ENCODE measurements at regions not wholly inside any gene's neighbourhood (a gene's known extent, or its start where the extent isn't known, plus 50 kb on each side); places are given as distances from the start of the nearest gene placed in this dataset.
"Not testable (repeated sequence)": the region's sequence is repeated elsewhere in the genome, so short reads cannot be mapped to it uniquely, and the experiment has no call there.

DNA sequence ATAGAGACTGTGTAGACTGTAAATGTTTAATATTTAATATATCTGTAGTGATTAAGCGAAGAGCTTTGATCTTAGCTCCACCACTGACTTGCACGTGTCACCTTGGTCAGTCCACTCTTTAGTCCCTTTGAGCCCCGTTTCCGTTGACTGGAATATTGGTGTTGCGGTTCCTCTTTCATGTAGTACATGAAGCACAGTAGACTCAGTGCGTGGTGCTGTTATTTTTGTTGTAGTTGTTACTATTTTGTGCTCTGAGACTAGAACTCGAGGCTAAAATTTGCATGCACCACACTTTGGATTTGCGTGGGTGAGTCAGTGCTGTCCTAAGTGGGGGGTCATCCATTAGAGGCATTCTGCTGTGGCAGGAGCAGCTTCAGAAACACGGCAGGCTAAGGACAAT lies 291.4 kb downstream of the QKI start:
- H3K9me3 Mint-ChIP-seq = no peaks in the 10 kb centered on the region
- H3K27ac Mint-ChIP-seq = no peak overlapping the region
- H3K36me3 Mint-ChIP-seq (ENCODE audit: low read depth) = no peaks in the 10 kb centered on the region
- no peak overlapping the region for H3K4me3 Mint-ChIP-seq
- no peak for DNase-seq
- no peaks in the 10 kb centered on the region for H3K4me1 Mint-ChIP-seq
- POLR2A ChIA-PET = no interaction called here
- CTCF ChIA-PET = no interaction called here
- H3K27me3 Mint-ChIP-seq = peaks cover 5% of the 10 kb centered on the region

DNA sequence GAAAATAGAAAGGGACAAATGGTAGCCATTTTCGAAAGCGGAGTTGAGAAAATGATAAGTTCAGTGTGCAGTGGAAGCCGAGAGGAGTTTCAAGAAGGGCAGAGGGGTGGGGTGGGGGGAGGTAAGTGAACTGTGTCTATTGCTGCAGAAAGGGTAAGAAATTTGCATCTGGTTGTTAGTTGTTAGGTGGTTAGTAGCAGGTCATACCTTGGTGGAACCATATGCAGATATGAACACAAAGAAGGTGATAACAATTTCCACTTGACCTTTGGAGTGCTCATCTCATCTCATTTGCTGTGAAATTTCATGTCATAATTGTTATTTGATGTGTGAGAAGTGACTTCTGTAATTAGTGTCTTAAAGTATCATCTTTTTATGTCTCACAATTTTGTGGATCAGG lies 288.2 kb downstream of the QKI start:
- Mint-ChIP-seq H3K27ac (no peak overlapping the region), H3K9me3 (no peaks in the 10 kb centered on the region), H3K36me3 (ENCODE audit: low read depth) (no peaks in the 10 kb centered on the region), H3K4me1 (no peaks in the 10 kb centered on the region), H3K27me3 (peaks cover 5% of the 10 kb centered on the region), H3K4me3 (no peak overlapping the region)
- ChIA-PET CTCF (no interaction called here), POLR2A (no interaction called here)
- DNase-seq = no peak

DNA sequence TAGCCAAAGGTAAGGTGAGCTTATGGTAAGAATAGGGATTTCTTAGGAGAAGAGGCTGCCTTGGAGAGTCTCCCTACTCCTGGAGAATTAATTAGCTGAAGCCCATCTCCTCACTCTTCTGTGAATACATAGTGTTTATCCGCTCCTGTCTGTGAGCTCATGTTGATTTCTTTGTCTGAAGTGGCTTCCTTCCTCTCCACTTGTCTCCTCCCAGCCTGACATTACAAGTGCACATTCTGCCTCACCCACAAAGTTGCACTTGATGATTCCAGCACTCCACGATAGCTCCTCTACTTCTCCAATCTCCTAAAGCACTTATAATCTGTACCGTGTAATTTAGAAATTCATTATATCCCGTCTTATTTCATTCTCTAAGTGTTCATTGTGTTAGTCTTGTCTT lies 287.2 kb downstream of the QKI start:
- no peak overlapping the region for H3K27ac Mint-ChIP-seq
- peaks cover 5% of the 10 kb centered on the region for H3K27me3 Mint-ChIP-seq
- DNase-seq = no peak
- H3K36me3 Mint-ChIP-seq (ENCODE audit: low read depth) = no peaks in the 10 kb centered on the region
- no peaks in the 10 kb centered on the region for H3K4me1 Mint-ChIP-seq
- H3K9me3 Mint-ChIP-seq = no peaks in the 10 kb centered on the region
- ChIA-PET POLR2A (no interaction called here), CTCF (no interaction called here)
- no peak overlapping the region for H3K4me3 Mint-ChIP-seq

DNA sequence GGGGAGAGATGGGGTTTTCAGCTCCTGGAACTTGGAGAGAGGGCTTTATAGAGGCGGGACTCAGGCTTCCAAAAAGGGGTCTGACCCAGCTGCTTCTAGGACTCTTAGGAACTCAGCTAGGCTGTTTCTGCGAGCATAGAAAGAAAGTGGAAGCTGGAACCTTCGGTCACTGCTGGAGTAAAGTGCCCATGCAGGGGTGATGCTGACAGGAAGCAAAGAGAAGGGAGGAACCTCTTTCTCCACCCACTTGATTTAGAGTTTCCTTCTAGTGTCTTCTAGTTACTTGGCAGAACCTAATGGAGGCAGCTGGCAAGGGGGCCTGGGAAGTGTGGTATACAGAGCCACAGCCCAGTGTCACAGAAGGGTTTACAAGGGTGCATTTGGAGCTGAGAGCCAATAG lies 283.6 kb downstream of the QKI start:
- CTCF ChIA-PET = no interaction called here
- H3K27ac Mint-ChIP-seq = no peak overlapping the region
- POLR2A ChIA-PET = no interaction called here
- no peak overlapping the region for H3K4me3 Mint-ChIP-seq
- no peaks in the 10 kb centered on the region for H3K4me1 Mint-ChIP-seq
- no peak for DNase-seq
- H3K27me3 Mint-ChIP-seq = peaks cover 3% of the 10 kb centered on the region
- no peaks in the 10 kb centered on the region for H3K9me3 Mint-ChIP-seq
- no peaks in the 10 kb centered on the region for H3K36me3 Mint-ChIP-seq (ENCODE audit: low read depth)

DNA sequence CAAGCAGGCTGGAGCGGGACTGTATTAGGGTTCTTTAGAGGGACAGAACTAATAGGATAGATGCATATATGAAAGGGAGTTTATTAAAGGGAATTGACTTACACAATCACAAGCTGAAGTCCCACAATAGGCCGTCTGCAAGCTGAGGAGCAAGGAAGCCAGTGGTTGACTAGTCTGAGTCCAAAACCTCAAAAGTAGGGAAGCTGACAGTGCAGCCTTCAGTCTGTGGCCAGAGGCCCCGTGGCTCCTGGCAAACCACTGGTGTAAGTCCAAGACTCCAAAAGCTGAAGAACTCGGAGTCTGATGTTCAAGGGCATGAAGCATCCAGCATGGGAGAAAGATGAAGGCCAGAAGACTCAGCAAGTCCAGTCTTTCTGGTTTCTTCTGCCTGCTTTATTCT lies 281.8 kb downstream of the QKI start:
- H3K36me3 Mint-ChIP-seq (ENCODE audit: low read depth); H3K27ac Mint-ChIP-seq; H3K9me3 Mint-ChIP-seq; POLR2A ChIA-PET; H3K4me3 Mint-ChIP-seq; H3K4me1 Mint-ChIP-seq; DNase-seq; H3K27me3 Mint-ChIP-seq; CTCF ChIA-PET: not testable (repeated sequence)

DNA sequence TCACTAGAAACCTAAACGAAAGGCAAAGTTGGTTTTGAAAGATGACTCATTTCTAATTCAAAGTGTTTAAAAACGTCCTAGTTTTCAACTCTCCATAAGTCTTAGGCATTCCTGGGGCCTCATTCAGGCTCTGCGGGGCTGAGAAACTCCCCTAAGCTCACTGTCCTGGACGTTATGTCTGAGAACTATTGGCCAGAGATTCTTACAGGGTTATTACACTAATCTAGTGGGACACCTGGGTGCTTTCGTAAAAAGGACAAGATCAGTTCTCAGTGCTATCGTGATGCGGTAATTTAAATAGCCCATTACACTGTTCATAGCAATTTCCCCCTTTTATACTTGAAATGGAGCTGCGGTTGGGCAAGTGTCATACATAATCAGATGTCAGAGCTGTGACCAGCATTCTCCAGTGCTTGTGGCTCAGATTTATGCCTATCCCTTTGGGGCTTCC lies 280.9 kb downstream of the QKI start:
- Mint-ChIP-seq H3K4me3 (no peak overlapping the region), H3K36me3 (ENCODE audit: low read depth) (no peaks in the 10 kb centered on the region), H3K9me3 (no peaks in the 10 kb centered on the region), H3K27ac (no peak overlapping the region), H3K4me1 (no peaks in the 10 kb centered on the region), H3K27me3 (peaks cover 3% of the 10 kb centered on the region)
- DNase-seq = no peak
- POLR2A ChIA-PET = no interaction called here
- CTCF ChIA-PET = no interaction called here

DNA sequence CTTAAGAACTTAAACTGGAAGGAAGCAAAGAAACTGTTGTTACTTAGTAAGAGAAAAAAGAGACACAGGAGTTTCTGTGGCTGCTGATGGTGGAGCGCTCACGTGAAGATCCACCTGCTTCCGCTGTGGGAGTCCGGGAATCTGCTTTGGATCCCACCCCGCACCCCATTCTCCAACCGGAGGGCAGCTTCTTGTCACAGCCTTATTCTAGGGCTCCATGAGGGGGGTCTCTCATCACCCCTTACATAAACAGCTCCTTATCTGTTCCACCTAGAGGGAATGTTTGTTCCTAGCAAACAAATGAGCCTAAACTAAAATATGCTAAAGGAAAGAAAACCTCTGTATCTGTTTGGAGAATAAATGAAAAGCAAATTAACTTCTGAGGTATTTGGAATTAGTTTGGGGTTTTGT lies 280.5 kb downstream of the QKI start:
- H3K36me3 Mint-ChIP-seq (ENCODE audit: low read depth) = no peaks in the 10 kb centered on the region

DNA sequence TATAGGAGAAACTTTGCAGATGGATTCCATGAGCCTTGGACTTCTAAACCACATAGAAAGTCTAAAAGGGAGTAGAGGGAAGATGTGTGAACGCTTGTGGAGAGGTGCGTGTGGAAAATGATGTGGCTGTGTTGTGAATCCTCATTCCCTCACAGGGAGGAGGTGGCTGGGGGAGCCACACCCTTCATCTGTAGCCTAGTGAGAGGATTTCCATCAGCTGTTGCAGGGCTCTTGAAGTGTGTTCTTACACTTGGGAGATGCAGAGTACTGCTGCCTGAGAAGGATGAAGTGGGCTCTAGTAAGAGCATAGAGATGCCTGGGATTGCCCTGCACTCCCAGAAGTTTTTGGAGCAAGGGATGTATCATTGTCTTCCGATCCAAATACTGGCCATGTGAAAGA lies 279.6 kb downstream of the QKI start:
- Mint-ChIP-seq H3K27ac (no peak overlapping the region), H3K36me3 (ENCODE audit: low read depth) (no peaks in the 10 kb centered on the region), H3K4me1 (no peaks in the 10 kb centered on the region), H3K9me3 (no peaks in the 10 kb centered on the region), H3K4me3 (no peak overlapping the region), H3K27me3 (peaks cover 3% of the 10 kb centered on the region)
- CTCF ChIA-PET = no interaction called here
- no peak for DNase-seq
- POLR2A ChIA-PET = no interaction called here

More for the DNA sequence above, 280.5 kb downstream of the QKI start:
- Mint-ChIP-seq H3K9me3 (no peaks in the 10 kb centered on the region), H3K27ac (no peak overlapping the region), H3K4me3 (no peak overlapping the region), H3K4me1 (no peaks in the 10 kb centered on the region), H3K27me3 (peaks cover 3% of the 10 kb centered on the region)
- CTCF ChIA-PET = no interaction called here
- POLR2A ChIA-PET = no interaction called here
- no peak for DNase-seq

DNA sequence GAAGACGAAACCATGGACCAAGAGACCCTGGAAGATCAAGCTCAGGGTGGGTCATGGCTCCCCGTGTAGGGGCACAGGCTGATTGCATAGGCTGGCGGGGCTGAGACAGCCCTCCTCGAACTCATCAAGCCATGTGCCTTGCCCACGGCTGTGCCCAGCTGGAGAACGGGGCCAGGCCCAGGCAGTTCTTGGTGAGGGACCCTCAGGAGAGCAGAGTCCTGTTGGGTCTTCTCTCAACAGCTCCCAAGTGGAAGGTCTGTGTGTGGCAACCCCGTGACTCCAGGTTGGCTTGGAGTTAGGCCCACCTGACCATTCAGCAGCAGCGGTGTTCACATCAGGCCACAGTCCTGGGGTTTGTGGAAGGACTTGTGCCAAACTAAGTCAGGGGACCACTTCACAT lies 276.5 kb downstream of the QKI start:
- no peak overlapping the region for H3K4me3 Mint-ChIP-seq
- no peak overlapping the region for H3K27ac Mint-ChIP-seq
- ChIA-PET POLR2A (no interaction called here), CTCF (no interaction called here)
- peaks cover 7% of the 10 kb centered on the region for H3K27me3 Mint-ChIP-seq
- no peaks in the 10 kb centered on the region for H3K9me3 Mint-ChIP-seq
- H3K4me1 Mint-ChIP-seq = no peaks in the 10 kb centered on the region
- no peak for DNase-seq
- no peaks in the 10 kb centered on the region for H3K36me3 Mint-ChIP-seq (ENCODE audit: low read depth)

DNA sequence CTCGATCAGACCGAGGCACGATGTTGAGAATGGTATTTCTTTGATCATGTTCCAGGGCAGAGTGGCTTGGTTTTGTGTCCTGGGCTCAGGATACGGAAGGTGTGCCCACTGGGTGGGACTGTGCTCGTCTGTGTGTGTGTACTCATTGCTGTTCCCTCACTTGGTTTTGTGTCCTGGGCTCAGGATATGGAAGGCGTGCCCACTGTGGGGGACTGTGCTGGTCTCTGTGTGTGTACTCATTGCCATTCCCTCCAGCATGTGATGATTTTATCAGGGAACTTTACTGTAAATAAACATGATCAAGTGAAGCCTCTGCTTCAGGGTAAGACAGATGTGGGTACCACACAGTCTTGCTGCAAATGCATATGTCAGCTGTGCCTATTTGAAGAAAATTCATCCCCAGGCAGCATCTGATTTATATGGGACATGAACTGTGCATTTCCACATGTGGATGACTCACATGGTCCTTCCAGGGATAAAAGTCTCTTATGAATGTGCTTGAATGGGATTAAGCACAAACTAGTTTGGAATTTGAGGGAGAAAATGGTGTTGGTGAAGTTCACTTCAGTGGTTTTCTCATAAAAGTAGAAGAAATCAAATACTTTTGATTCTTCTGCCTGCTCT lies 274.3 kb downstream of the QKI start:
- ChIA-PET POLR2A (no interaction called here), CTCF (no interaction called here)
- H3K27ac Mint-ChIP-seq = no peak overlapping the region
- DNase-seq = no peak
- H3K36me3 Mint-ChIP-seq (ENCODE audit: low read depth) = no peaks in the 10 kb centered on the region
- H3K4me1 Mint-ChIP-seq = no peaks in the 10 kb centered on the region
- H3K27me3 Mint-ChIP-seq = peaks cover 9% of the 10 kb centered on the region
- H3K4me3 Mint-ChIP-seq = no peak overlapping the region
- H3K9me3 Mint-ChIP-seq = peaks cover 2% of the 10 kb centered on the region

DNA sequence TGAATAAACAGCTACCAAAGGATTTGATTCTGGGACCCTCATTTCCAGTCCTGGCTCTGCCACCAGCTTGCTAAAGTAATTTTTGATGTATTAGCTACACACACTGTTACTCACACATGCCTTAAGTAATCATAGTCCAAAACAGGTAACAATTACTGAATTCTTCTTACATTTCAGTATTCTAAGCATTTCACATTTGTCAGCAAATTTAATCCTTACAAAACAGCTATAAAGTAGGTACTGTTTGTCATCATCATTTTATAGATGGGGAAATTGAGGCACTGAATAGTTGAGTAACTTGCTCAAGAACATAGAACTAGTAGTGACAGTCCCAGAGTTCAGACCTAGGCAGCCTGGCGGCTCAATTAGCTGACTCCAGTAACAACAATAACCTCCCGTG lies 272.6 kb downstream of the QKI start:
- ChIA-PET CTCF (no interaction called here), POLR2A (no interaction called here)
- peaks cover 5% of the 10 kb centered on the region for H3K9me3 Mint-ChIP-seq

DNA sequence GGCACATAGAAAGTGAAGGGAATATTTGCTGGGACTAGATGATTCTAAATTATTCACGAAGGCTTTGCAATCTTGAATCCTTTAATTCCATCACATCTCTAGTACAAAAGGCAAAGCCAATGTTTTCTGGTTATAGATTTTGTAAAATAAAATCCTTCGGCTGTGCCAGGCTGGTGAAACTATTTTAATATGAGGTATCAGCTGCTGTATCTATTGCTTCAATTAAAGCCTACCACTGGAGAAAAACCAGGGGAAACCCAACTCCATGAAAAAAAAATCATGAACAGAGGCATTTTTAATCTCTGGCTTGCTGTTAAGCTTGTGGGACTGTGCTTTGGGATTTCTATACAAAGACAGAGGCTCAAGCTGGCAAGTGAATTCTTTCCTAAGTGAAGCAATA lies 271.8 kb downstream of the QKI start:
- ChIA-PET CTCF (no interaction called here), POLR2A (no interaction called here)
- Mint-ChIP-seq H3K4me1 (no peaks in the 10 kb centered on the region), H3K4me3 (no peak overlapping the region), H3K27ac (no peak overlapping the region), H3K27me3 (peaks cover 13% of the 10 kb centered on the region), H3K36me3 (ENCODE audit: low read depth) (no peaks in the 10 kb centered on the region), H3K9me3 (peaks cover 5% of the 10 kb centered on the region)
- DNase-seq = no peak

More for the DNA sequence above, 272.6 kb downstream of the QKI start:
- no peak for DNase-seq
- H3K36me3 Mint-ChIP-seq (ENCODE audit: low read depth) = no peaks in the 10 kb centered on the region
- no peaks in the 10 kb centered on the region for H3K4me1 Mint-ChIP-seq
- H3K4me3 Mint-ChIP-seq = no peak overlapping the region
- no peak overlapping the region for H3K27ac Mint-ChIP-seq
- peaks cover 13% of the 10 kb centered on the region for H3K27me3 Mint-ChIP-seq

DNA sequence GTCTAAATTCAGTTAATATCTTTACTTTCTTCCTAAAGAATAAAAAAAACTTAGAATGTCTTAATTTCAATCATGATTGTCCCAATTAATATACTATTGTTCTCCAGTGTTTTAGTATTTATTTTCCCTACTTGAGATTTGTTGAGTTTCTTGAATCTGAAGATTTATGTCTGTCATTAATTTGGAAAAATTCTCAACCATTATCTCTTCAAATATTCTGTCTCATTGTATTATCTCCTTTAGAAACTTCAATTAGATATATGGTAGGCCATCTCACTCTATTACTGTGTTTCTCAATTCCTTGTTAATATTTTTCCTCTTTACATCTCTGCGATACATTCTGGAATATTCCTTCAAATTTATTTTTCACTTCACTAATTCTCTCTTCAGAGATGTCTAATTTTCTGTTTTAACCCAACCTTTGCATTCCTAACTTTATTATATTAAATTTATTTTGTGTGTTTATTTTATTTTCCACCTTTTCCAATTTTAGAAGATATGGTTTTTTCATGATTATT lies 268.6 kb downstream of the QKI start:
- CTCF ChIA-PET = no interaction called here
- Mint-ChIP-seq H3K27ac (no peak overlapping the region), H3K36me3 (ENCODE audit: low read depth) (no peaks in the 10 kb centered on the region), H3K27me3 (peaks cover 9% of the 10 kb centered on the region), H3K4me3 (no peak overlapping the region), H3K9me3 (peaks cover 5% of the 10 kb centered on the region), H3K4me1 (no peaks in the 10 kb centered on the region)
- POLR2A ChIA-PET = no interaction called here
- DNase-seq = no peak

DNA sequence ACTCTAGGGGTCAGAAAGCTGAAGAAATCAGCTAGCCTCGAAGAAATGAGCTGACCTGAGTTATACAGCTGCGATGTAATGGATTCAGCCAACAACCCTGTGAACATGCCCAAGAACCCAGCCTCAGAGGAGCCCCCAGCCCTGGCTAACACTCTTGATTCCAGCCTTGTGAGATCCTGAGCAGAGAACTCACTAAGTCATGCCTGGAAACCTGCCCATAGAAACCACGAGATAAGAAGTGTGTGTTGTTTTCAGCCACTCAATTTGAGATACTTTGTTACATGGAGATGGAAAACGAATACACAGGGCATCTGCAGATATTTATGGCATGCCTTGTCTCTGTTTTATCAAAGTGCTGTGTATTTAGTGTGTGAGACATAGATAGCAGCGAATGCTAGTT lies 265.2 kb downstream of the QKI start:
- Mint-ChIP-seq H3K27me3 (peaks cover 8% of the 10 kb centered on the region), H3K4me3 (no peak overlapping the region), H3K9me3 (peaks cover 5% of the 10 kb centered on the region), H3K4me1 (no peaks in the 10 kb centered on the region), H3K36me3 (ENCODE audit: low read depth) (no peaks in the 10 kb centered on the region), H3K27ac (no peak overlapping the region)
- CTCF ChIA-PET = no interaction called here
- no peak for DNase-seq
- POLR2A ChIA-PET = no interaction called here
